ENCODE measurements at regions not wholly inside any gene's neighbourhood (a gene's known extent, or its start where the extent isn't known, plus 50 kb on each side); places are given as distances from the start of the nearest gene placed in this dataset.

GRCh38 chr9:73370053-73370452, 218.4 kb downstream of the ANXA1 start:
- Histone ChIP-seq H3F3A (ENCODE audit: insufficient read depth, low read length) (no peaks in the 10 kb centered on the region), H3K4me1 (ENCODE audit: insufficient read depth, low read length, severe bottlenecking) (no peaks in the 10 kb centered on the region), H4K20me1 (ENCODE audit: insufficient read depth, low read length) (no peaks in the 10 kb centered on the region), H2AFZ (ENCODE audit: low read length) (no peak overlapping the region), H3K27me3 (ENCODE audit: insufficient read depth, low read length) (no peaks in the 10 kb centered on the region), H3K4me2 (ENCODE audit: low read length) (no peak overlapping the region), H3K4me3 (ENCODE audit: low read depth, low read length, poor library complexity, severe bottlenecking) (no peak overlapping the region), H3K79me2 (ENCODE audit: insufficient read depth, low read length) (no peaks in the 10 kb centered on the region), H3K9ac (ENCODE audit: low read length) (no peak overlapping the region), H3K27ac (ENCODE audit: low read depth, low read length, poor library complexity, severe bottlenecking) (no peak overlapping the region), H3K9me2 (ENCODE audit: low read depth, low read length) (no peaks in the 10 kb centered on the region), H3K36me3 (ENCODE audit: insufficient read depth, low read length) (no peaks in the 10 kb centered on the region), H3K9me3 (ENCODE audit: low read length) (no peaks in the 10 kb centered on the region)
- TF ChIP-seq, protein P1, sequence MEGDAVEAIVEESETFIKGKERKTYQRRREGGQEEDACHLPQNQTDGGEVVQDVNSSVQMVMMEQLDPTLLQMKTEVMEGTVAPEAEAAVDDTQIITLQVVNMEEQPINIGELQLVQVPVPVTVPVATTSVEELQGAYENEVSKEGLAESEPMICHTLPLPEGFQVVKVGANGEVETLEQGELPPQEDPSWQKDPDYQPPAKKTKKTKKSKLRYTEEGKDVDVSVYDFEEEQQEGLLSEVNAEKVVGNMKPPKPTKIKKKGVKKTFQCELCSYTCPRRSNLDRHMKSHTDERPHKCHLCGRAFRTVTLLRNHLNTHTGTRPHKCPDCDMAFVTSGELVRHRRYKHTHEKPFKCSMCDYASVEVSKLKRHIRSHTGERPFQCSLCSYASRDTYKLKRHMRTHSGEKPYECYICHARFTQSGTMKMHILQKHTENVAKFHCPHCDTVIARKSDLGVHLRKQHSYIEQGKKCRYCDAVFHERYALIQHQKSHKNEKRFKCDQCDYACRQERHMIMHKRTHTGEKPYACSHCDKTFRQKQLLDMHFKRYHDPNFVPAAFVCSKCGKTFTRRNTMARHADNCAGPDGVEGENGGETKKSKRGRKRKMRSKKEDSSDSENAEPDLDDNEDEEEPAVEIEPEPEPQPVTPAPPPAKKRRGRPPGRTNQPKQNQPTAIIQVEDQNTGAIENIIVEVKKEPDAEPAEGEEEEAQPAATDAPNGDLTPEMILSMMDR (IDR thresholded peaks at IDR 0.05; ENCODE audit: low read length), result no peak
- TF ChIP-seq EZH2 (IDR thresholded peaks at IDR 0.05; ENCODE audit: borderline replicate concordance, low read length), result no peak

GRCh38 chr9:73371801-73372200, 220.1 kb downstream of the ANXA1 start:
- no peaks in the 10 kb centered on the region for H3K36me3 ChIP-seq (ENCODE audit: insufficient read depth, low read length)
- no peaks in the 10 kb centered on the region for H3F3A ChIP-seq (ENCODE audit: insufficient read depth, low read length)
- no peak overlapping the region for H3K9ac ChIP-seq (ENCODE audit: low read length)
- TF ChIP-seq EZH2 (IDR thresholded peaks at IDR 0.05; ENCODE audit: borderline replicate concordance, low read length), result no peak
- TF ChIP-seq, protein P1 (IDR thresholded peaks at IDR 0.05; ENCODE audit: low read length), result no peak
- H3K9me3 ChIP-seq (ENCODE audit: low read length), result no peaks in the 10 kb centered on the region
- no peaks in the 10 kb centered on the region for H3K27me3 ChIP-seq (ENCODE audit: insufficient read depth, low read length)
- no peak overlapping the region for H3K4me3 ChIP-seq (ENCODE audit: low read depth, low read length, poor library complexity, severe bottlenecking)
- H3K4me1 ChIP-seq (ENCODE audit: insufficient read depth, low read length, severe bottlenecking), result no peaks in the 10 kb centered on the region
- H3K4me2 ChIP-seq (ENCODE audit: low read length), result no peak overlapping the region
- H3K9me2 ChIP-seq (ENCODE audit: low read depth, low read length), result no peaks in the 10 kb centered on the region
- H3K79me2 ChIP-seq (ENCODE audit: insufficient read depth, low read length), result no peaks in the 10 kb centered on the region
- H3K27ac ChIP-seq (ENCODE audit: low read depth, low read length, poor library complexity, severe bottlenecking), result no peak overlapping the region
- no peak overlapping the region for H2AFZ ChIP-seq (ENCODE audit: low read length)
- H4K20me1 ChIP-seq (ENCODE audit: insufficient read depth, low read length), result no peaks in the 10 kb centered on the region

DNA sequence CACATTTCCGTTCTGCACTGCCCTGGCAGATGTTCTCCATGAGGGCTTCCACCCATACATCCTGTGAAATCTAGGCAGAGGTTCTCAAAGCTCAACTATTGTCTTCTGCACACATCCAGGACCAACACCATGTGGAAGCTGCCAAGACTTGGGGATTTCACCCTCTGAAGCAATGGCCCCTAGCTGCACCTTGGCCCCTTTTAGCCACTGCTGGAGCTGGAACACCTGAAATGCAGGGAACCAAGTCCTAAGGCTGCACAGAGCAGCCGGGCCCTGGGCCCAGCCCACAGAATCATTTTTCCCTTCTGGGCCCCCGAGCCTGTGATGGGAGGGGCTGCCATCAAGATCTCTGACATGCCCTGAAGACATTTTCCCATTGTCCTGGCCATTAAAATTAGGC, 228.7 kb downstream of the ANXA1 start:
- Histone ChIP-seq H3K9me3 (ENCODE audit: low read length) (no peaks in the 10 kb centered on the region), H3F3A (ENCODE audit: insufficient read depth, low read length) (no peaks in the 10 kb centered on the region), H3K9ac (ENCODE audit: low read length) (no peak overlapping the region)

More for the DNA sequence above, 228.7 kb downstream of the ANXA1 start:
- H3K9me2 ChIP-seq (ENCODE audit: low read depth, low read length), result no peaks in the 10 kb centered on the region
- no peak overlapping the region for H3K4me3 ChIP-seq (ENCODE audit: low read depth, low read length, poor library complexity, severe bottlenecking)
- no peaks in the 10 kb centered on the region for H3K79me2 ChIP-seq (ENCODE audit: insufficient read depth, low read length)
- H3K4me2 ChIP-seq (ENCODE audit: low read length), result no peak overlapping the region
- H3K27me3 ChIP-seq (ENCODE audit: insufficient read depth, low read length), result no peaks in the 10 kb centered on the region
- TF ChIP-seq, protein P1 (IDR thresholded peaks at IDR 0.05; ENCODE audit: low read length), result no peak
- no peak for TF ChIP-seq EZH2 (IDR thresholded peaks at IDR 0.05; ENCODE audit: borderline replicate concordance, low read length)
- no peak overlapping the region for H3K27ac ChIP-seq (ENCODE audit: low read depth, low read length, poor library complexity, severe bottlenecking)
- H2AFZ ChIP-seq (ENCODE audit: low read length), result no peak overlapping the region
- H4K20me1 ChIP-seq (ENCODE audit: insufficient read depth, low read length), result no peaks in the 10 kb centered on the region
- no peaks in the 10 kb centered on the region for H3K36me3 ChIP-seq (ENCODE audit: insufficient read depth, low read length)
- no peaks in the 10 kb centered on the region for H3K4me1 ChIP-seq (ENCODE audit: insufficient read depth, low read length, severe bottlenecking)
